ENCODE measurements at regions not wholly inside any gene's neighbourhood (a gene's known extent, or its start where the extent isn't known, plus 50 kb on each side); places are given as distances from the start of the nearest gene placed in this dataset.

GRCh38 chr3:189563853-189564563 lies 67.2 kb upstream of the TP63 start:
- H2AFZ ChIP-seq (ENCODE audit: low read length), result no peak overlapping the region
- no peak overlapping the region for H3K4me2 ChIP-seq (ENCODE audit: extremely low read depth, insufficient read depth, low read length)
- H3K4me1 ChIP-seq (ENCODE audit: control insufficient read depth, extremely low read depth, insufficient read depth, low read length), result no peaks in the 10 kb centered on the region
- H3K36me3 ChIP-seq (ENCODE audit: control insufficient read depth, insufficient read depth, low read length), result no peaks in the 10 kb centered on the region
- no peak overlapping the region for H3K4me3 ChIP-seq (replicated peaks in 1 of 4; ENCODE audit: control extremely low read depth in 1 of 4, insufficient read depth in 1 of 4, low read depth in 3 of 4, low read length in 4 of 4)
- DNase-seq (ENCODE audit: low read depth in 2 of 2), result peak; percentile 51 to 97
- TF ChIP-seq EZH2 (IDR thresholded peaks at IDR 0.05; ENCODE audit: low read length, missing control alignments), result no peak
- TF ChIP-seq CTCF (conservative IDR thresholded peaks at IDR 0.05 in 1 of 2, IDR thresholded peaks at IDR 0.05 in 1 of 2; ENCODE audit: low read depth in 1 of 2, low read length in 2 of 2), result no peak
- H3K9ac ChIP-seq (ENCODE audit: insufficient read depth, low read length), result no peak overlapping the region
- no peaks in the 10 kb centered on the region for H4K20me1 ChIP-seq (ENCODE audit: control insufficient read depth, extremely low read depth, insufficient read depth, low read length)
- H3K9me3 ChIP-seq (ENCODE audit: control insufficient read depth, insufficient read depth, low read depth, low read length), result no peaks in the 10 kb centered on the region
- no peak overlapping the region for H3K27ac ChIP-seq (ENCODE audit: insufficient read depth, low read length)
- H3K27me3 ChIP-seq (ENCODE audit: control insufficient read depth, insufficient read depth, low read length), result no peaks in the 10 kb centered on the region
- H3K79me2 ChIP-seq (ENCODE audit: control insufficient read depth, insufficient read depth, low read length), result no peaks in the 10 kb centered on the region

- TF ChIP-seq EZH2 (IDR thresholded peaks at IDR 0.05; ENCODE audit: low read length, missing control alignments) (no peak), CTCF (conservative IDR thresholded peaks at IDR 0.05 in 1 of 2, IDR thresholded peaks at IDR 0.05 in 1 of 2; ENCODE audit: low read depth in 1 of 2, low read length in 2 of 2) (no peak)
- no peak overlapping the region for H3K4me2 ChIP-seq (ENCODE audit: extremely low read depth, insufficient read depth, low read length)
- H3K79me2 ChIP-seq (ENCODE audit: control insufficient read depth, insufficient read depth, low read length), result no peaks in the 10 kb centered on the region
- H3K4me1 ChIP-seq (ENCODE audit: control insufficient read depth, extremely low read depth, insufficient read depth, low read length), result no peaks in the 10 kb centered on the region
- H3K27me3 ChIP-seq (ENCODE audit: control insufficient read depth, insufficient read depth, low read length), result no peaks in the 10 kb centered on the region
- no peak overlapping the region for H2AFZ ChIP-seq (ENCODE audit: low read length)
- no peaks in the 10 kb centered on the region for H3K9me3 ChIP-seq (ENCODE audit: control insufficient read depth, insufficient read depth, low read depth, low read length)
- no peak overlapping the region for H3K9ac ChIP-seq (ENCODE audit: insufficient read depth, low read length)
- no peaks in the 10 kb centered on the region for H3K36me3 ChIP-seq (ENCODE audit: control insufficient read depth, insufficient read depth, low read length)
- DNase-seq (ENCODE audit: low read depth in 2 of 2), result no peak
- H3K27ac ChIP-seq (ENCODE audit: insufficient read depth, low read length), result no peak overlapping the region
- no peak overlapping the region for H3K4me3 ChIP-seq (replicated peaks in 1 of 4; ENCODE audit: control extremely low read depth in 1 of 4, insufficient read depth in 1 of 4, low read depth in 3 of 4, low read length in 4 of 4)
- no peaks in the 10 kb centered on the region for H4K20me1 ChIP-seq (ENCODE audit: control insufficient read depth, extremely low read depth, insufficient read depth, low read length)
Measured at GRCh38 chr3:189566550-189567130, 64.5 kb upstream of the TP63 start.

GRCh38 chr3:189567322-189567721 lies 63.9 kb upstream of the TP63 start:
- Histone ChIP-seq H3K36me3 (ENCODE audit: control insufficient read depth, insufficient read depth, low read length) (no peaks in the 10 kb centered on the region), H3K9ac (ENCODE audit: insufficient read depth, low read length) (no peak overlapping the region), H4K20me1 (ENCODE audit: control insufficient read depth, extremely low read depth, insufficient read depth, low read length) (no peaks in the 10 kb centered on the region), H3K4me3 (replicated peaks in 1 of 4; ENCODE audit: control extremely low read depth in 1 of 4, insufficient read depth in 1 of 4, low read depth in 3 of 4, low read length in 4 of 4) (no peak overlapping the region), H2AFZ (ENCODE audit: low read length) (no peak overlapping the region), H3K27ac (ENCODE audit: insufficient read depth, low read length) (no peak overlapping the region), H3K9me3 (ENCODE audit: control insufficient read depth, insufficient read depth, low read depth, low read length) (no peaks in the 10 kb centered on the region), H3K4me2 (ENCODE audit: extremely low read depth, insufficient read depth, low read length) (no peak overlapping the region), H3K27me3 (ENCODE audit: control insufficient read depth, insufficient read depth, low read length) (no peaks in the 10 kb centered on the region), H3K4me1 (ENCODE audit: control insufficient read depth, extremely low read depth, insufficient read depth, low read length) (no peaks in the 10 kb centered on the region), H3K79me2 (ENCODE audit: control insufficient read depth, insufficient read depth, low read length) (no peaks in the 10 kb centered on the region)
- TF ChIP-seq EZH2 (IDR thresholded peaks at IDR 0.05; ENCODE audit: low read length, missing control alignments) (no peak), CTCF (conservative IDR thresholded peaks at IDR 0.05 in 1 of 2, IDR thresholded peaks at IDR 0.05 in 1 of 2; ENCODE audit: low read depth in 1 of 2, low read length in 2 of 2) (no peak)
- no peak for DNase-seq (ENCODE audit: low read depth in 2 of 2)
